ENCODE measurements at regions not wholly inside any gene's neighbourhood (a gene's known extent, or its start where the extent isn't known, plus 50 kb on each side); places are given as distances from the start of the nearest gene placed in this dataset.

- TF ChIP-seq CTCF (IDR thresholded peaks at IDR 0.05): no peak
- no peak for TF ChIP-seq POLR2A (IDR thresholded peaks at IDR 0.05)
Measured at GRCh38 chr13:106835477-106835876, 267.5 kb upstream of the ARGLU1 start.
